SK-MEL-5 (cell line): ENCODE measurements at regions not wholly inside any gene's neighbourhood (a gene's known extent, or its start where the extent isn't known, plus 50 kb on each side); places are given as distances from the start of the nearest gene placed in this dataset.
A peak's percentile ranks its signal among the peaks of the same experiment; 100 is the strongest.

Experiments used
- DNase-seq: peaks from one replicate; pipeline ENCODE4 v3.0.0-alpha.2; 2016; ENCODE audit warnings: low read depth, low spot score
- in situ Hi-C: cut with HindIII; loops from 2 replicates; pipeline ENCODE4 v1.10.0; 2016; ENCODE audit warnings: low sequenced_read_pairs, high pct_unique_total_duplicates, low pct_unique_long_range_greater_than_20kb

DNA sequence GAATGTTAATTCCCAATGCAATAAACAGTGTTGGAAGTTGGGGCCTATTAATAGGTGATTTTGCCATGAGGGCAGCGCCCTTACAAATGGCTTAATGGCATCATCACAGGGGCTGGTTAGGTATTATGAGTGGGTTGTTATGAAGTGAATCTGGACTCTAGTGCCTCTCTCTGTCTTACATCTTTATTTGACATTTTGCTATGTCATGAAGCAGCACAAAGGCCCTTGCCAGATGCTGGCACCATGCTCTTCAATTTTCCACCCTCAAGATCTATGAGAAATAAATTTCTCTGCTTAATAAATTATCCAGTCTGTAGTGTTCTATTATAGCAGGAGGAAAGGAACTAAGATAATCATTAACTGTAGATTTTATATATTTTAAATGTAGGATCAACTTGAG lies 1098.7 kb upstream of the NUDT12 start:
- no peak for DNase-seq
- in situ Hi-C loops = no loop called here

DNA sequence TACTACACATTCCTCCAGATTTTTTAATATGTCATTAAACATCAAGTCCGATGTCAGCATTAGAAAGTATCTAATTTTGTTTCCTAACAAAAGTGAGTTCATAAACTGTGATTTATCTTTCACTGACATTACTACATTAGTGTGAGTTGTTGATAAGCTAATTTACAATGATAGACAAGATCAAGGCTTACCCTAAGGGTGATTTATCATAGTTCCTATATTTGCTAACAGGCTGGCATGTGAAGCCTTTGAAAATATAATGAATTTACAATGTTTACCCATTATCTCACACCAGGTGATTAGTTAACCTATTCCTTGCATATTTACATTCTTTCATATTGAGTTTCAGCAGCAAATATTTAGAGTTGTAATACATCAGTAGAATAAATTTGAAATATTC lies 1096.9 kb upstream of the NUDT12 start:
- DNase-seq = no peak
- in situ Hi-C loops = no loop called here

DNA sequence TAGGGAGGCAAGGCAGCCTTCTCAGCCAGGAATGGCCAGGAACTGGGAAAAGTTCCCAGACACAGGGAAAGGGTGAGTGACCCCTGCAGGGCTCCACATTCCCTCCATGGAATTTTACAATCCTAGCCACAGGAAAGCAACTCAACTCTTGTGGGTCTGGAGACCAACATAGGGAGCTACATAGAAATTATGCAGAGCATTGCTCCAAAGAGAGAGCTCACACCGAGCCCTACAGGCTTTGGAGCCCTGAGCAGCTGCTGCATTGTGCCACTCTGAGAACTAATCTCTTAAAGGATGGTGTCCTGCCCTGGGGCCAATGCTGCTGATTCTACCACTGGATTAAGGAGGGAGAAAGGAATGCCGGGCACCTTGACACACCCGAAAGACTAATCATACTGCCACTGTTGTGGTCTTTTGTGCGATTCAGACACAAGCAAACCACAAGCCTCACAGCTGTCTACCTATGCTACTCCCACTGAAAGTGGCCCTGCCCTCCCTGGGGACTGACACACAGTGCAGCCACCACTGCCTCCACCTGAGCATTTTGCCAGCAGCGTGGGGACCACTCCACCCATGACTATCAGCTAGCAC lies 1089.8 kb upstream of the NUDT12 start:
- in situ Hi-C loops = no loop called here

DNA sequence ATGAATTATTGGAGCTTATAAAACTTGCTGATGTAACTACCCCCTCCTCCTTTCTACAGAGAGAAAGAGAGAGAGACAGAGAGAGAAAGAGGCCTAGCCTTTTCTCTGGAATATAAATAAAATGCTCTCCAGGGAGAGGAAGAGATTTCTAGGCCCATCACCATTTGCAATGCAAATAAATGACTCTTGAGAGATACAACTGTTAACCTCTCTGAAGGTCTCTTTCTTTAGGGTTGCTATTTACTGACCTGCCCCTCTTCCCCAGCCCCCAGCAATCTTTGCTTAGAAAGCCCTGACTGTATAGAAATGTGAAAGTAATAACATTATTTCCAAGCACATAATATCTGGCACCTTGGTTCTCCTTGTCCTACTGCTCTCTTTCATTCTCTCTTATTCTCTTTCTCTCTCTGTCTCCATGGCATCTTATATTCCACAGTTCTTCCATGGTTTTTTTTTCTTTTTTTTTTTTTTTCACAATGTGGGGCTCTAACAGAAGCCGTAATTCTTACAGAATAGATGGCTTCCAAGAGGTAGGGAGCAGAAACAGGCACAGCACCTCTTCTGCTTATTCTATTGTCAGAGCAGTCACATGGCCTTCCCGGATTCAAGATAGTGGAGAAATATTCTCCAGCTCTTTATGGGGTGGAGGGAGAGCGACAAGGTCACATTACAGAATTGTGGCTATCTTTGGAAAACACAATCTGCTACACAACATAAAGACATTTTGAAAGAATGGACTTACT lies 1087.9 kb upstream of the NUDT12 start:
- no peak for DNase-seq
- in situ Hi-C loops = no loop called here

More for the DNA sequence above, 1089.8 kb upstream of the NUDT12 start:
- no peak for DNase-seq

DNA sequence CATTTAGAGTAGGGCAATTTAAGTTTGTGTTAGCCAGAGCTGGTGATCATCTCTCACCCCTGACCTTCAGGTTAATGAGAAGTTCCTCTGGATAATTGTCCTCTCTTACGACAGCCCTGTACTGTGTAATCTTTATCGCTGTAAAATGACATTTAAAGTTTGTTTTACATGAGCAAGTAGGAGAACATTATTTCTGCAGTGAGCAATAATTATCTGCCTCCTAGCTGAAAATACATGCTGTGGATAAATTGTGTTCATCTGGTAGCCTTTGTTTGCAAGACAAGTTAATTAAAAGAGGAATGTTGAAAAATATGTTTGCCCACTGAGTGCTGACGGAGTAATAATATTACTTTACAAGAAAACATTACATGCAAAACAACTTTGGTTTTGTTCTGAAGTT lies 1083.8 kb upstream of the NUDT12 start:
- DNase-seq = no peak
- in situ Hi-C loops = no loop called here

DNA sequence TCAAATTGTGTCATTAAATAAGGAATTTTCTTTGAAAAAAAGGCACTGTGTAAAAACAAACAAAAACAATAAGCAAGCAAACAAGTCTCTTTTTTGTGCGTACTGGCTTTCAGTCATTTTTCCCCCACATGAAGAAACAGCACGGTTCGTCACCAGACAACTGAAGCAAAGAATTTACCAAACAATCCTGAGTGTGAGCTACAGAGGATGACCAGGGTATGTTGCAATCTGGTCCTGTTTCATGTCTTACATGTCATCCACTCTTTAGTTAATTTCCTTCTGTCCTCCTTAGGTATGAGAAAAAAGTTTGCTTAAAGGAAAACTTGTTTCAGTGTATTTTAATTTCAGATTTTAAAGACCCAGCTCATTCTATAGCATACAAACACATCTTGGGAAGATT lies 1080.7 kb upstream of the NUDT12 start:
- in situ Hi-C loops = no loop called here
- DNase-seq = no peak

DNA sequence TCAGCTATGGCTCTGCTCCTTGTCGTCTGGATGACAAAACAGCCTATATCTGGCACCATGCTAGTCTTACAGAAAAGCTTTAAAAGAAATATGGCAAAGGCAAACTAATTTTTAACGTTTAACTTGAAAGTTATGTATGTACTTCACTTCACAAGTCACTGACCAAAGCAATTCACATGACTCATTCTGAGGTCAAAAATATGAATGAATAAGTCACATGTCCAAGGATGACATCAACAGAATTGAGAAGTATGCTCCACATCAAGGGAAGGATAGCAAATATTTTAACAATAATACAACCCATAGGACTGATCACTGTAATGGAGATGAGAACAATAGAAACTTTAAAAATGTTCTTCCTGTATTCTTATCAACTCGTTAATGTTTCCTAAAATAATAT lies 1072.6 kb upstream of the NUDT12 start:
- in situ Hi-C loops = no loop called here
- peak; percentile 23 for DNase-seq

DNA sequence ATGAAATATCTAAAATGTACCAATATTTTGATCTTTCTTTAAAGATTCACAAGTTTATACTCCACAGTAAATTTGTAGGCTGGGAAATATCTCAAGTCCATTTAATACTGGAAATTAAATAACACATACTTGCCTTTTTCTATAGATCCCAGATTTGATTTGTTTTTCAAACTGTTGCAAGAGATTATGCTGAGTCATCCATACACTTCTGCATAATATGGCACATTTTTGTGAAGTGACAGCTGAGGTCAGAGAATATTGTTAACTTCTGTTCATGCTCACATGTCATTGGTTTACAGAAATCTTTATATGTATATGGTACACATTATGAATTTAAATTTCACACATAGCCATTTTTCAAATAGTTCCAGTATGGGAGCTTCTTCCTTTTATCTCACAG lies 1066.3 kb upstream of the NUDT12 start:
- DNase-seq = no peak
- in situ Hi-C loops = no loop called here

DNA sequence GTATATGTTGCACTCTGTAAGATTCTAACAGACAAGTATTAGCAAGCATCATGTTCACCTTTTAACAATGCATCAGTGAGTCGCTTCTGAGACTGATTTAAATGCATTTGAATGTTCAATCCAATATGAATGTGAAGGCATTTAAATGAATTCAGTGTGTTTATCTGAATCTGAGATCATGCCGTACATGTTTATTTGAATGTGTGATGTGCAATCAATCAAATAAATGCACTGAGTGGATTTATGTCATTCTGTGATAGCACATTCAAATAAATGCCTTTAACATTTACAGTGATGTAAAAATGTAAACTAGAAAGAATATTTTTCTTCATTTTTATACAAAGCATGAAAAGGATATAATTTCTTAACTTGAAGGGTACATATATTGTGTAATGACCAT lies 1063.5 kb upstream of the NUDT12 start:
- in situ Hi-C loops = no loop called here

DNA sequence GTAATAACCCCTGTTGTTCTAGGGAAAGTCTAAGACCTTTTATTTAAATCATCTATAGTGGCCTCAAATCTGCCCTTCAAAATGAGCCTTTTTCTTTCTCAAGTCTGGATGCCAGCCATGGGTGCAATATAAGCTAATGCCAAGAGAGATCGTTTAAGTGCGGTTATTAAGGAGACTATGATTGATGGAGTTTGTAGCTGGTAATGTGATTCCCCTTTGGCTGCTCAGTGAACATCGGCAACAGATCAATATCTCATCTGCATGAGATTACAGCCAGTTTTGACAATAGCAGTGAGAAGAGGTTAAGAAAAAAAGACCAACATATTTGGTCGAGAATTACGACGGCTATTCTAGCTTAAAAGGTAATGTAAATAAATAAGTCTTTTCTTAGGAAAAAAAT lies 1049.4 kb upstream of the NUDT12 start:
- in situ Hi-C loops = no loop called here
- no peak for DNase-seq

More for the DNA sequence above, 1063.5 kb upstream of the NUDT12 start:
- no peak for DNase-seq

DNA sequence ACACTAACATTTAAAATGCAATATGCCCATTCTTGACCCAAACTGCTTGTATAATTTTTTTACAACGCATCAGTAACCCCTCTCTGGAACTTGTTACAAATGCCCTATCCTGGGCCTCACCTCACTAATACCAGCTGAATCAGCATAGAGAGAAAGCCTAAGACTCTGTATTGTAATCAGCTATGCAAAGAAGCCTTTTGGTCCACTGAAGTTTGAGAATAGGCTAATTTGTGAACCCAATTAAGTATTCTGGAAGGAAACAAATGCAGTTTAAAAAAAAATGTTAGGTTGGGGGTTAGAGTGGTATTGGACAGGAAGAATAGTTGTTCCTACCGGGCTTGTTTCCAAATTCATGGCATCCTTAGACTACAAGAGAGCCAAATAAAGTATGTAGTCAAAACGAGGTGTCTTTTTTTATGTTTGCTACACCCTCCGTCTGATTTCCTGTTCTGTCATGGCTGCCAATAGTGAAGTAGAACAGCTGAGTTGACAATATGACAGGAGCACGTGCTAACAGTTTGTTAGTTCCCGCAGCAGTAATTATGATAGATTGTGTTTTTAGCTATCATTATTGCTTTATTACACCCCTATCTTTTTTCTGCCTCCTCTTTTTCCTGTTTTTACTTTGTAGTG lies 1048.7 kb upstream of the NUDT12 start:
- in situ Hi-C loops = no loop called here
- no peak for DNase-seq

DNA sequence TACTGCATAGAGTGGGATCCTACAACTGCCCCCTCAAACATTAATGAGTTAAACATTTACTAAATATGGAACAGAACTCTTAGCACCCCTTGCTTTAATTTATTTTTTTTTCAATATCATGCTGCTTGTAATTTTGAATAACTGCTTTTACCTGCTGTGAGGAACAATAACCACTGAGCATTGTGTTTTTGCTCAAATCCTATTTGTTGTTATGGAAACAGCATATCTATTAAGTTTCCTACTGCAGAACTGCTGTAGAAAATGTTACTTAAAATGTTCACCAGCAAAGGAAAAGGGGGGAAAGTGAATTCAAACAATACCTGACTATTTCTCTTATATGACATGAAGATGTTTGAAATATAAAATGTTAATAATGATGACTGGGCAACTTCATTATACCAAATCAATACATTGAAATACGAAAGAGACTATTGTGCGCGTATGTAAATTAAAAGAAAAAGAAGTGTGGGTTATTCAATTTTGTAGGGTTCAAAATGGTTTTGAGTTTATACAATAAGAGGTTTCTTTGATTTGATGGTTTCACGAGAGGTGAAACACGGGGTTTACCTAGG lies 1043.8 kb upstream of the NUDT12 start:
- no peak for DNase-seq
- in situ Hi-C loops = no loop called here

DNA sequence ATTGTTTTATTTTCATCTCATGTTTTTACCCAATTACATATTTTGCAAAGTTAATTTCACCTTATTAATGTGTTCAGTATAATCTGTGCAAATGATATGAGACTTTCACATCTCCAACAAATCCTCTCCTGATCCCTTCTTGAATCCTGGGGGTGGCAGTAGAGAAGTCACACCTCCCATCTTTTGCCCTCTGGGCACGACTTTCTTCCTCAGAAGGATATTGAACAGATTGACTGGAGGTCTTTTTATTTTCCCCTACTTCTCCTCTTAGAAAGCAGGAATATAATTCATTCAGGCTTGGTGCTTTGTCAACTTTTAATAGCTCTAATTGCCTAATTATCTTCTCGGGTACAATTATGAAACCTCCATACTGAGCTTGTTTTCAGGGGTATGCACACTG lies 1037.1 kb upstream of the NUDT12 start:
- in situ Hi-C loops = no loop called here
- DNase-seq = no peak

DNA sequence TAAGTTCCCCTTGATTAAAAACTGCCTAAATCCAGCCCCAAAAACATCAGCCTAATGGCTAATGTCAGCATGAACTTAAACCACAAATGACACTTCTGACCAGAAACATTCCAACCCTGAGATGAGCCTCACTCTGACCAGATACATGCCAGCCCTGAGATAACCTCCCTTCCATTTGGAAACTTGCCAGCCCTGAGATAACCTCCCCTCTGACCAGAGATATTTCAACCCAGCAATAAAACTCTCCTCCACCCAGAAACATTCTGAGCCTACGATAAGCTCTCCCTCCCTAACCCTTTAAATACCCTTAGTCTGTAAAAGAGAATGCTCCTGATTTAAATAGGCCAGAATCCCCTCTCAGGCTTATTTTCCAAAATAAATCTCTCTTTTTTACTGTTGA lies 1035.7 kb upstream of the NUDT12 start:
- in situ Hi-C loops = no loop called here
- DNase-seq = no peak

DNA sequence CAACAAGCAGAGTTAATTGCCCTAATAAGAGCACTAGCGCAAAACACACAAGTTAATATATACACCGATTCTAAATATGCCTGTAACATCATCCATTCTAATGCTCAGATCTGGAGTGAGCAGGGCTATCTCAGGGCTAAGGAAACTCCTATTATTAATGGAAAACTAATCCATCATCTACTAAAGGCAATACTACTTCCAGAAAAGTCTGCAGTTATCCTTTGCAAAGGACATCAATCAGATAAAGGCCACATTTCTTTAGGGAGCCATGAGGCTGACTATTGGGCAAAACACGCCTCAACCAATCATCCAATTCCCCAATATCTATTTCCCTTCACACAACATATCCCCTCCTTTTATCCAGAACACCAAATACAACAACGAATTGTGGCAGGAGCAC lies 1032.3 kb upstream of the NUDT12 start:
- no peak for DNase-seq
- in situ Hi-C loops = no loop called here

DNA sequence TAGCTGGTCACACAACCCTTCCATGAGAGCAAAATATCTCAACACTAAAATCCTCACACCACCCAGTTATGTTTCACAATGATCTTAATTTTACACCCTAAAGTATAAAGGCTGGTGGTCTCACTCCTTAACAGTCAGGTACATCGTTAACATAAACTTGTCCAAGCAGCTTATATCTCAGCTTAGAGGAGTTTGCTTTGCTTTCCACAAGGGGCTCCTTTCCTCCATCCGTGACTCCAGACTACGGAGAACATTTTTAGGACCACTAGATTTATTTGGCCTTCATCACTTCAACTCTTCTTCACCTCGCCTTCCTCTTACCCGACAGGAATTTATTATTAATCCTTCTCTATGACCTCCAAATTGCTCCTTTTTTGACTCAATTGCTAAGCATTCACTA lies 1014.1 kb upstream of the NUDT12 start:
- no peak for DNase-seq
- in situ Hi-C loops = no loop called here

DNA sequence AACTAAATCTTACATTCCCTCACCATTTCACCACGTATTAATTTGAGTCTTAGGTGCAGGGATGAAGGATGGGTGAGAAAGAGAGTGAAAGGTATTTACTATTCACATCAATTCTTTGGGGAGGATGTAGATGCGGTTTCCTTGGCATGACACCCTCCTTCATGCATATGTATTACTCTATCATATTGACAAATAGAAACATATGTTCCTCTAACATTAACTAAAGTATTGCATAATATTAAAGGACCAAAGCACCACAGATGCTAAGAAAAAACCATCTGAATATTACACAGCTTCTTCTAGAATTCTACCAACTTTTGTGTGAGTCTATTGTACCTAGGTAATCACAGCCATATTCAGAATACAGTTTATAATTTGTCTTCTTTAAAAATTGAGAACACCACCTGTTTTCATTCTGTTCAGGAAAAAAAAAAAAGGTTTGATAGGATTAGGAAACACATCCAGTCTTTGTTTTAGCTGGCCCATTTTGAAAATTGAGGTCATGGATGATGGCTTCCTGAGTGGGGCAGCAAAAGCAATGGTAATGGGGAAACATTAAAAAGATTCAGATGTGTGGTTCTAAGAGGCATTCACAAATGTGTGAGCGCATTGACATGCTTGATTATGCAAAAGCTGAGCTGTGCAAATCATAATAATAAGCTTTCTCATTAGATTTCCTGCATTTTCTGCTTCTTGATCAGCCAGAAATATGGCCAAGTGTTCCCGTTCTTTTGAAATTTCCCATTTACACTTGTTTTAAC lies 1011.5 kb upstream of the NUDT12 start:
- DNase-seq = peak; percentile 22
- in situ Hi-C loops = no loop called here

DNA sequence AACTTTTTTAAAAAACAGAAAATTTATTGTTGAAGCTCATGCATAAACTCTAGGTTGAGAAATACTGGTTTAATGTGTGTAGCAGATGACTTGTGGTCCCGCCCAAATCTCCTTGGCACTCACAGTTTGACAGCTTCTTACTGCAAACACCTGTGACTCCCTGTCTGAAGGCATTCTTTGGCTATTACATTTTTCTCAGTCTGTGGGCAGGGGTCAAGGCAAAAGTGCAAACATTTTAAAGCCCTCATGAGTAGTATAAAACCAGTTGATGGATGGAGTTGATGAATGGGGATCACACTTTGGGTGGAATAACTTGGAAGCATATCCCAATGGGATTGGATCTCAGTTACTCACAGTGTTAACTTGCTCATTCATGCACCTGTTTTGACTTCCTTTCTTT lies 1007.0 kb upstream of the NUDT12 start:
- no peak for DNase-seq
- in situ Hi-C loops = no loop called here
